ENCODE measurements at regions not wholly inside any gene's neighbourhood (a gene's known extent, or its start where the extent isn't known, plus 50 kb on each side); places are given as distances from the start of the nearest gene placed in this dataset.

- no peak for TF ChIP-seq CTCF (IDR thresholded peaks at IDR 0.05)
- no peak for TF ChIP-seq POLR2A (IDR thresholded peaks at IDR 0.05)
- no peak for TF ChIP-seq POLR2AphosphoS5 (IDR thresholded peaks at IDR 0.05)
- TF ChIP-seq EP300 (IDR thresholded peaks at IDR 0.05): no peak
Observed at GRCh38 chr1:234854645-234855039, 244.7 kb upstream of the IRF2BP2 start.
